HepG2 (cell line): ENCODE measurements at regions not wholly inside any gene's neighbourhood (a gene's known extent, or its start where the extent isn't known, plus 50 kb on each side); places are given as distances from the start of the nearest gene placed in this dataset.

Experiments used
- ATAC-seq: fragments of 200-7000 bp; cut with Tn5 transposase; 3 replicates; pipeline ENCODE4 v1.9.1; 2020; ENCODE audit warnings: mild to moderate bottlenecking, moderate library complexity
- BruUV-seq: library from RNA; stranded (reverse); fragments of 400-500 nt; replicated peaks from 2 replicates; lab custom pipeline; 2021; lab: Mats Ljungman, UMichigan
- CTCF ChIA-PET: fragments of 300-600 bp; formaldehyde crosslinking; extraction: SDS; loops from one replicate; lab custom pipeline; 2021; ENCODE audit warnings: low total read pairs, inconsistent platforms, low intra/inter-chr PET ratio; lab: Yijun Ruan, JAX
- POLR2A ChIA-PET: fragments of 350-600 bp; sonication (Branson Sonifier 250); formaldehyde crosslinking; loops from one replicate; lab custom pipeline; 2020; ENCODE audit warnings: antibody characterized with exemption, inconsistent platforms; lab: Yijun Ruan, JAX
- DNase-seq: peaks from one replicate; pipeline ENCODE4 v3.0.0-alpha.2; 2015; ENCODE audit warnings: low spot score
- FAIRE-seq: peaks from 3 replicates; lab custom pipeline; 2011; peaks lifted over from hg19 to GRCh38; lab: Jason Lieb, UNC
- H2AFZ ChIP-seq: one replicate; pipeline ENCODE4 v1.6.1; 2011; ENCODE audit warnings: low read length, inconsistent platforms
- H3K27ac ChIP-seq: fragments of 300-600 bp; 3 replicates; pipeline ENCODE4 v1.8.0; 2011; ENCODE audit warnings: mixed run types, mild to moderate bottlenecking, mixed read lengths, low read length, inconsistent platforms; ENCODE audit not compliant: insufficient read depth; ENCODE audit errors: extremely low read length
- H3K27me3 ChIP-seq, 2 experiments: fragments of 200-600 bp in 1 of 2; 2 replicates in 1 of 2; 3 replicates in 1 of 2; pipeline versions ENCODE4 v1.6.0 to v1.8.0; 2011; ENCODE audit warnings: low read length in 2 of 2, mild to moderate bottlenecking in 2 of 2, moderate library complexity in 2 of 2, inconsistent platforms in 1 of 2; ENCODE audit not compliant: insufficient read depth in 2 of 2, control insufficient read depth in 1 of 2
- H3K36me3 ChIP-seq, 2 experiments: fragments of 200-600 bp in 1 of 2; replicated peaks in 1 of 2; 2 replicates in 1 of 2; 3 replicates in 1 of 2; pipeline versions ENCODE4 v1.5.1 to v1.8.0; 2011; ENCODE audit warnings: low read length in 2 of 2, inconsistent platforms in 1 of 2; ENCODE audit not compliant: insufficient read depth in 2 of 2, control insufficient read depth in 1 of 2
- H3K4me1 ChIP-seq: 2 replicates; pipeline ENCODE4 v1.5.1; 2012; ENCODE audit warnings: low read length, inconsistent platforms; ENCODE audit not compliant: insufficient read depth
- H3K4me2 ChIP-seq: 2 replicates; pipeline ENCODE4 v1.6.0; 2011; ENCODE audit warnings: low read depth, low read length, inconsistent platforms
- H3K4me3 ChIP-seq, 3 experiments: fragments of 200-600 bp in 1 of 3; sonication (generic), shearing (Covaris generic) in 1 of 3; replicated peaks in 1 of 3; 2 replicates each; pipeline ENCODE4 v1.5.1; 2011 to 2016; ENCODE audit warnings: low read length in 3 of 3, inconsistent platforms in 2 of 3, low read depth in 2 of 3, mild to moderate bottlenecking in 2 of 3, control low read depth in 1 of 3, mixed read lengths in 1 of 3; ENCODE audit not compliant: insufficient read depth in 1 of 3
- H3K79me2 ChIP-seq: one replicate; pipeline ENCODE4 v1.6.1; 2011; ENCODE audit warnings: low read length, inconsistent platforms; ENCODE audit not compliant: insufficient read depth
- H3K9ac ChIP-seq: 2 replicates; pipeline ENCODE4 v1.6.0; 2011; ENCODE audit warnings: mild to moderate bottlenecking, low read depth, low read length, inconsistent platforms; ENCODE audit not compliant: insufficient read depth
- H3K9me3 ChIP-seq: 2 replicates; pipeline ENCODE4 v1.5.1; 2012; ENCODE audit warnings: mild to moderate bottlenecking, low read length
- H4K20me1 ChIP-seq: 2 replicates; pipeline ENCODE4 v1.6.0; 2011; ENCODE audit warnings: inconsistent platforms, mild to moderate bottlenecking, low read length, moderate library complexity; ENCODE audit not compliant: insufficient read depth
- FOXO1 ChIP-seq: sonication (generic); formaldehyde crosslinking; IDR thresholded peaks from 2 replicates; pipeline ENCODE4 v1.4.0; 2020; ENCODE audit warnings: missing genetic modification reagents
- SRSF4 ChIP-seq: fragments of 200-400 bp; formaldehyde crosslinking; IDR thresholded peaks from one replicate; pipeline ENCODE4 v1.6.1; 2018; ENCODE audit warnings: mild to moderate bottlenecking, low read depth, low read length, moderate library complexity; ENCODE audit not compliant: poor library complexity, severe bottlenecking
- STAT6 ChIP-seq: sonication (generic); formaldehyde crosslinking; IDR thresholded peaks from 2 replicates; pipeline ENCODE4 v1.4.0; 2020; ENCODE audit warnings: missing genetic modification reagents, mild to moderate bottlenecking, borderline replicate concordance
- ZFP91 ChIP-seq: sonication (generic); formaldehyde crosslinking; IDR thresholded peaks from 2 replicates; pipeline ENCODE4 v1.9.0; 2022; ENCODE audit warnings: missing genetic modification reagents, mild to moderate bottlenecking, borderline replicate concordance
- ZNF317 ChIP-seq: sonication (generic); formaldehyde crosslinking; IDR thresholded peaks from 2 replicates; pipeline ENCODE4 v1.5.0; 2020; ENCODE audit warnings: mild to moderate bottlenecking, missing genetic modification reagents
- ZNF792 ChIP-seq: IDR thresholded peaks from 2 replicates; pipeline ENCODE4 v1.6.1; 2016
- WGBS: methylation state at CpG from one replicate; pipeline ENCODE4 v1.1.6; 2017; ENCODE audit warnings: low lambda C conversion rate; 5-methylcytosine and 5-hydroxymethylcytosine counted together
- in situ Hi-C: cut with HindIII; loops from 2 replicates; pipeline ENCODE4 v1.10.0; 2017; ENCODE audit warnings: low pct_unique_long_range_greater_than_20kb; ENCODE audit not compliant: extremely low pct_ligation_motif_present
- intact Hi-C: fragments of 100-400 bp; cut with micrococcal nuclease; formaldehyde crosslinking; loops from one replicate; pipeline ENCODE4 v1.10.0; 2022; ENCODE audit not compliant: unreplicated experiment

- no peak overlapping the region for H3K9ac ChIP-seq
- H3K4me1 ChIP-seq = no peaks in the 10 kb centered on the region; the same call in 1 of the 2 replicates
- intact Hi-C loops (no loop called here), in situ Hi-C loops (no loop called here)
- H3K4me2 ChIP-seq = no peak overlapping the region
- no peak overlapping the region for H3K4me3 ChIP-seq
- DNase-seq (no peak), FAIRE-seq (no peak), ATAC-seq (no peak)
- WGBS = 9% methylated on average over 3 of the region's 3 CpGs
- no peaks in the 10 kb centered on the region for H3K36me3 ChIP-seq
- TF ChIP-seq STAT6 (CRISPR knock-in tag) (no peak), ZNF792 (CRISPR knock-in tag) (no peak), FOXO1 (no peak), SRSF4 (no peak), ZFP91 (CRISPR knock-in tag) (no peak), ZNF317 (CRISPR knock-in tag) (no peak)
- POLR2A ChIA-PET = no interaction called here
- no peaks in the 10 kb centered on the region for H4K20me1 ChIP-seq
- CTCF ChIA-PET = no interaction called here
- BruUV-seq = no TSS peak
- no peak overlapping the region for H2AFZ ChIP-seq
- H3K9me3 ChIP-seq = no peaks in the 10 kb centered on the region
- H3K27me3 ChIP-seq = peaks cover 0 to 14% of the 10 kb centered on the region in 2 experiments; a peak in 3 of 5 replicates
- H3K79me2 ChIP-seq = no peaks in the 10 kb centered on the region
- H3K27ac ChIP-seq = no peak overlapping the region
Measured at GRCh38 chr10:131014271-131014670, 297.2 kb downstream of the TCERG1L start.
